ENCODE measurements at regions not wholly inside any gene's neighbourhood (a gene's known extent, or its start where the extent isn't known, plus 50 kb on each side); places are given as distances from the start of the nearest gene placed in this dataset.

DNA sequence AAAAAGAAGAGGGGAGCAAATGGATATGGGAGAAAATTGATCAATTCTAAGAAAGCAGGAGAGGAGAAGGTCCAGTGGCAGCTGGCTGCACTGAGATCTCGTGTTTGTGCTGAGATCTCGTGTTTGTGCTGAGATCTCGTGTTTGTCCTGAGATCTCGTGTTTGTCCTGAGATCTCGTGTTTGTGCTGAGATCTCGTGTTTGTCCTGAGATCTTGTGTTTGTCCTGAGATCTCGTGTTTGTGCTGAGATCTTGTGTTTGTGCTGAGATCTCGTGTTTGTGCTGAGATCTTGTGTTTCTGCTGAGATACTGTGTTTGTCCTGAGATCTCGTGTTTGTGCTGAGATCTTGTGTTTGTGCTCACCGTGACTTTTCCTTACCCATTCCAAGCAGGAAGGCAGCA, 254.4 kb downstream of the BCL2 start:
- ATAC-seq (no peak), DNase-seq (ENCODE audit: low read depth, low spot score) (no peak)
- Histone ChIP-seq H3K4me2 (ENCODE audit: low read length) (no peak overlapping the region), H3K4me3 (replicated peaks in 1 of 2; ENCODE audit: low read depth in 1 of 2, low read length in 2 of 2) (no peak overlapping the region), H3K9me3 (ENCODE audit: control insufficient read depth in 1 of 2, insufficient read depth in 1 of 2, low read depth in 1 of 2, low read length in 2 of 2) (no peaks in the 10 kb centered on the region), H3K36me3 (ENCODE audit: control insufficient read depth in 1 of 2, insufficient read depth in 2 of 2, low read length in 2 of 2) (no peaks in the 10 kb centered on the region), H3K9me2 (ENCODE audit: insufficient read depth) (no peaks in the 10 kb centered on the region), H3K27me3 (ENCODE audit: insufficient read depth, low read length) (no peaks in the 10 kb centered on the region), H3K4me1 (ENCODE audit: control insufficient read depth in 1 of 2, insufficient read depth in 2 of 2, low read length in 2 of 2) (peaks cover 0 to 5% of the 10 kb centered on the region in 2 experiments; a peak in 1 of 4 replicates), H2AFZ (ENCODE audit: low read depth, low read length, poor library complexity, severe bottlenecking) (no peak overlapping the region), H3K9ac (ENCODE audit: low read length) (no peak overlapping the region), H3K27ac (ENCODE audit: low read depth, low read length) (no peak overlapping the region), H3K79me2 (ENCODE audit: insufficient read depth, low read length) (no peaks in the 10 kb centered on the region), H4K20me1 (ENCODE audit: insufficient read depth) (no peaks in the 10 kb centered on the region)
- TF ChIP-seq FOSL1 (IDR thresholded peaks at IDR 0.05; ENCODE audit: low read depth) (no peak), ELF1 (IDR thresholded peaks at IDR 0.05; ENCODE audit: borderline replicate concordance, low read depth) (no peak)
- TF ChIP-seq, protein P1, sequence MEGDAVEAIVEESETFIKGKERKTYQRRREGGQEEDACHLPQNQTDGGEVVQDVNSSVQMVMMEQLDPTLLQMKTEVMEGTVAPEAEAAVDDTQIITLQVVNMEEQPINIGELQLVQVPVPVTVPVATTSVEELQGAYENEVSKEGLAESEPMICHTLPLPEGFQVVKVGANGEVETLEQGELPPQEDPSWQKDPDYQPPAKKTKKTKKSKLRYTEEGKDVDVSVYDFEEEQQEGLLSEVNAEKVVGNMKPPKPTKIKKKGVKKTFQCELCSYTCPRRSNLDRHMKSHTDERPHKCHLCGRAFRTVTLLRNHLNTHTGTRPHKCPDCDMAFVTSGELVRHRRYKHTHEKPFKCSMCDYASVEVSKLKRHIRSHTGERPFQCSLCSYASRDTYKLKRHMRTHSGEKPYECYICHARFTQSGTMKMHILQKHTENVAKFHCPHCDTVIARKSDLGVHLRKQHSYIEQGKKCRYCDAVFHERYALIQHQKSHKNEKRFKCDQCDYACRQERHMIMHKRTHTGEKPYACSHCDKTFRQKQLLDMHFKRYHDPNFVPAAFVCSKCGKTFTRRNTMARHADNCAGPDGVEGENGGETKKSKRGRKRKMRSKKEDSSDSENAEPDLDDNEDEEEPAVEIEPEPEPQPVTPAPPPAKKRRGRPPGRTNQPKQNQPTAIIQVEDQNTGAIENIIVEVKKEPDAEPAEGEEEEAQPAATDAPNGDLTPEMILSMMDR (IDR thresholded peaks at IDR 0.05 in 2 of 3, conservative IDR thresholded peaks at IDR 0.05 in 1 of 3; ENCODE audit: borderline replicate concordance in 1 of 3, insufficient read depth in 1 of 3, low read depth in 2 of 3, low read length in 2 of 3) = no peak
- ChIA-PET RAD21 (ENCODE audit: low non-redundant PET in 1 of 2, low total read pairs in 2 of 2, uncharacterized antibody in 2 of 2, unreplicated experiment in 2 of 2) (no interaction called here), POLR2A (no interaction called here), CTCF (no interaction called here)
- intact Hi-C loops (cut with micrococcal nuclease) = no loop called here
- BruUV-seq (replicated peaks) = no TSS peak

DNA sequence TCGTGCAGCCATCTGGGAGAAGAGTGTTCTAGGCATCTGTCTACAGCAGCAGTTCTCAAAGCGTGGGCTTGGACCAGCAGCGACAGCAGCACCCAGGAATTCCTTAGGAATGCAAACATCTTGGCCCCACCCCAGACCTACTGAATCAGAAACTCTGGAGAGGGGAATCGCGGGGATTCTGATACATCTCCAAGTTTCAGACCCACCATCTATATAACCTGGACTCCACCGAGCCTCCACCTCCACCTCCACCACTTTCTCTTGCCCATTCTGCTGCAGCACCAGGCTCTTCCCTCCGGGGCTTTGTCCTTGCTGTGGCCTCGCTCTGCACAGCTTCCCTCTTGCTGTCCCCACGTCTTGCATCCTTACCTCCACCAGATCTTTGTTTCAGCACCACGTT, 256.4 kb downstream of the BCL2 start:
- H3K27ac ChIP-seq (ENCODE audit: low read depth, low read length) = no peak overlapping the region

More for the DNA sequence above, 256.4 kb downstream of the BCL2 start:
- TF ChIP-seq ELF1 (IDR thresholded peaks at IDR 0.05; ENCODE audit: borderline replicate concordance, low read depth) (no peak), TCF7L2 (IDR thresholded peaks at IDR 0.05; ENCODE audit: borderline replicate concordance, extremely low read depth, insufficient read depth, insufficient read length) (no peak), SP1 (IDR thresholded peaks at IDR 0.05; ENCODE audit: low read depth) (no peak), ZFX (IDR thresholded peaks at IDR 0.05) (no peak), EZH2 (IDR thresholded peaks at IDR 0.05) (no peak), SIN3A (IDR thresholded peaks at IDR 0.05; ENCODE audit: low read depth) (no peak), RAD21 (IDR thresholded peaks at IDR 0.05; ENCODE audit: low read depth) (no peak), CBX3 (IDR thresholded peaks at IDR 0.05; ENCODE audit: low read depth) (no peak), POLR2AphosphoS5 (IDR thresholded peaks at IDR 0.05; ENCODE audit: low read depth, low read length) (no peak), CEBPB (IDR thresholded peaks at IDR 0.05; ENCODE audit: low read depth) (no peak), ATF3 (IDR thresholded peaks at IDR 0.05) (no peak), EZH2phosphoT487 (IDR thresholded peaks at IDR 0.05; ENCODE audit: borderline replicate concordance) (no peak), ZNF274 (IDR thresholded peaks at IDR 0.05; ENCODE audit: low read depth, low read length) (no peak), FOSL1 (IDR thresholded peaks at IDR 0.05; ENCODE audit: low read depth) (no peak), POLR2A (IDR thresholded peaks at IDR 0.05; ENCODE audit: borderline replicate concordance, extremely low read depth, insufficient read depth, insufficient read length) (no peak), YY1 (IDR thresholded peaks at IDR 0.05; ENCODE audit: extremely low read depth, insufficient replicate concordance, low read depth, low read length) (no peak)
- TF ChIP-seq, protein P2, sequence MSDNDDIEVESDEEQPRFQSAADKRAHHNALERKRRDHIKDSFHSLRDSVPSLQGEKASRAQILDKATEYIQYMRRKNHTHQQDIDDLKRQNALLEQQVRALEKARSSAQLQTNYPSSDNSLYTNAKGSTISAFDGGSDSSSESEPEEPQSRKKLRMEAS (IDR thresholded peaks at IDR 0.05) = no peak
- TF ChIP-seq, protein P1 (IDR thresholded peaks at IDR 0.05 in 2 of 3, conservative IDR thresholded peaks at IDR 0.05 in 1 of 3; ENCODE audit: borderline replicate concordance in 1 of 3, insufficient read depth in 1 of 3, low read depth in 2 of 3, low read length in 2 of 3) = no peak
- ChIA-PET POLR2A (interaction anchor here (0.7 kb wide), 1 partner anchor 448 kb away, joined by 3 read pairs; no protein-coding TSS in a partner anchor), CTCF (no interaction called here), RAD21 (ENCODE audit: low non-redundant PET in 1 of 2, low total read pairs in 2 of 2, uncharacterized antibody in 2 of 2, unreplicated experiment in 2 of 2) (no interaction called here)
- DNase-seq (ENCODE audit: low read depth, low spot score) (no peak), ATAC-seq (no peak)
- Histone ChIP-seq H3K4me3 (replicated peaks in 1 of 2; ENCODE audit: low read depth in 1 of 2, low read length in 2 of 2) (no peak overlapping the region), H2AFZ (ENCODE audit: low read depth, low read length, poor library complexity, severe bottlenecking) (no peak overlapping the region), H3K4me1 (ENCODE audit: control insufficient read depth in 1 of 2, insufficient read depth in 2 of 2, low read length in 2 of 2) (peaks cover 0 to 5% of the 10 kb centered on the region in 2 experiments; a peak in 1 of 4 replicates), H3K9me2 (ENCODE audit: insufficient read depth) (no peaks in the 10 kb centered on the region), H4K20me1 (ENCODE audit: insufficient read depth) (no peaks in the 10 kb centered on the region), H3K4me2 (ENCODE audit: low read length) (no peak overlapping the region), H3K36me3 (ENCODE audit: control insufficient read depth in 1 of 2, insufficient read depth in 2 of 2, low read length in 2 of 2) (no peaks in the 10 kb centered on the region), H3K27me3 (ENCODE audit: insufficient read depth, low read length) (no peaks in the 10 kb centered on the region), H3K9ac (ENCODE audit: low read length) (no peak overlapping the region), H3K9me3 (ENCODE audit: control insufficient read depth in 1 of 2, insufficient read depth in 1 of 2, low read depth in 1 of 2, low read length in 2 of 2) (no peaks in the 10 kb centered on the region), H3K79me2 (ENCODE audit: insufficient read depth, low read length) (no peaks in the 10 kb centered on the region)
- intact Hi-C loops (cut with micrococcal nuclease) = no loop called here
- BruUV-seq (replicated peaks) = no TSS peak

All from HCT116 (cell line).